SK-N-SH (cell line): ENCODE measurements at regions not wholly inside any gene's neighbourhood (a gene's known extent, or its start where the extent isn't known, plus 50 kb on each side); places are given as distances from the start of the nearest gene placed in this dataset.

Source experiments
- CTCF ChIA-PET: fragments of 300-600, 350-600 bp; formaldehyde crosslinking; extraction: SDS; loops from one replicate; lab custom pipeline; 2021; lab: Yijun Ruan, JAX
- POLR2A ChIA-PET: fragments of 350-600 bp; sonication (Branson Sonifier 250); formaldehyde crosslinking; extraction: SDS; loops from one replicate; lab custom pipeline; 2020; ENCODE audit warnings: antibody characterized with exemption, inconsistent platforms; lab: Yijun Ruan, JAX
- DNase-seq: peaks from one replicate; pipeline ENCODE4 v3.0.0; 2012
- H2AFZ ChIP-seq: fragments of 200-600 bp; sonication (generic); 2 replicates; pipeline ENCODE4 v1.8.1; 2016; ENCODE audit warnings: antibody characterized with exemption, mild to moderate bottlenecking, low read depth
- H3F3A ChIP-seq: fragments of 200-600 bp; sonication (generic); replicated peaks from 2 replicates; pipeline ENCODE3; 2016; ENCODE audit warnings: antibody characterized with exemption, mild to moderate bottlenecking; ENCODE audit not compliant: insufficient read depth
- H3K27ac ChIP-seq, 2 experiments: fragments of 200-500 bp in 1 of 2; fragments of 200-600 bp in 1 of 2; sonication (Bioruptor generic) in 1 of 2; sonication (generic), shearing (Covaris generic) in 1 of 2; 2 replicates each; pipeline versions ENCODE4 v1.5.1 to v1.6.1; 2014 to 2016; ENCODE audit warnings: low read depth in 2 of 2, inconsistent platforms in 1 of 2, low read length in 1 of 2, mild to moderate bottlenecking in 1 of 2, mixed read lengths in 1 of 2
- H3K27me3 ChIP-seq: fragments of 200-600 bp; sonication (generic), shearing (Covaris generic); 2 replicates; pipeline ENCODE4 v1.6.1; 2016; ENCODE audit warnings: mixed run types; ENCODE audit not compliant: insufficient read depth
- H3K36me3 ChIP-seq, 2 experiments: fragments of 200-500 bp in 1 of 2; fragments of 200-600 bp in 1 of 2; sonication (Bioruptor generic) in 1 of 2; sonication (generic) in 1 of 2; replicated peaks in 1 of 2; 2 replicates each; pipeline versions ENCODE3 to v1.5.1; 2014 to 2016; ENCODE audit warnings: low read length in 1 of 2, mild to moderate bottlenecking in 1 of 2; ENCODE audit not compliant: insufficient read depth in 2 of 2, control insufficient read depth in 1 of 2
- H3K4me1 ChIP-seq, 2 experiments: fragments of 200-500 bp in 1 of 2; fragments of 200-600 bp in 1 of 2; sonication (Bioruptor generic) in 1 of 2; sonication (generic), shearing (Covaris generic) in 1 of 2; 2 replicates each; pipeline versions ENCODE4 v1.5.1 to v1.6.1; 2014 to 2016; ENCODE audit warnings: low read depth in 1 of 2, low read length in 1 of 2, mixed run types in 1 of 2; ENCODE audit not compliant: insufficient read depth in 2 of 2, control insufficient read depth in 1 of 2
- H3K4me2 ChIP-seq: fragments of 200-600 bp; sonication (generic), shearing (Covaris generic); 2 replicates; pipeline ENCODE4 v1.6.1; 2017; ENCODE audit warnings: mixed run types
- H3K4me3 ChIP-seq, 2 experiments: fragments of 200-500 bp in 1 of 2; fragments of 200-600 bp in 1 of 2; sonication (Bioruptor generic) in 1 of 2; sonication (generic), shearing (Covaris generic) in 1 of 2; 2 replicates each; pipeline versions ENCODE4 v1.5.1 to v1.8.1; 2014 to 2016; ENCODE audit warnings: low read depth in 2 of 2, inconsistent platforms in 1 of 2, low read length in 1 of 2, mild to moderate bottlenecking in 1 of 2, mixed read lengths in 1 of 2, moderate library complexity in 1 of 2
- H3K79me2 ChIP-seq: fragments of 200-600 bp; sonication (generic); 2 replicates; pipeline ENCODE4 v1.8.1; 2017; ENCODE audit warnings: mild to moderate bottlenecking; ENCODE audit not compliant: insufficient read depth
- H3K9ac ChIP-seq: fragments of 200-600 bp; sonication (generic); 2 replicates; pipeline ENCODE4 v1.6.1; 2017; ENCODE audit warnings: mixed run types
- H3K9me2 ChIP-seq: fragments of 200-600 bp; sonication (generic); 2 replicates; pipeline ENCODE4 v1.6.1; 2017; ENCODE audit warnings: mixed run types
- H3K9me3 ChIP-seq: fragments of 200-600 bp; sonication (generic); 2 replicates; pipeline ENCODE4 v1.6.1; 2017; ENCODE audit warnings: mixed run types, mild to moderate bottlenecking, moderate library complexity
- H4K20me1 ChIP-seq: fragments of 200-600 bp; sonication (generic); 2 replicates; pipeline ENCODE4 v1.6.1; 2017; ENCODE audit warnings: mild to moderate bottlenecking, mixed run types; ENCODE audit not compliant: insufficient read depth
- CHD2 ChIP-seq: fragments of 150-350 bp; IDR thresholded peaks from 2 replicates; pipeline ENCODE4 v1.6.1; 2018; ENCODE audit warnings: low read length; ENCODE audit not compliant: partially characterized antibody
- ELF1 ChIP-seq: IDR thresholded peaks from 2 replicates; pipeline ENCODE4 v1.4.0; 2012
- EP300 ChIP-seq, 2 experiments: IDR thresholded peaks; 2 replicates each; pipeline versions ENCODE4 v1.4.0 to v1.6.1; 2012; ENCODE audit warnings: borderline replicate concordance in 1 of 2, low read depth in 1 of 2, low read length in 1 of 2
- EZH2phosphoT487 ChIP-seq: fragments of 200-600 bp; sonication (generic); IDR thresholded peaks from 2 replicates; pipeline ENCODE4 v1.6.1; 2017; ENCODE audit warnings: low read depth, mixed run types, mild to moderate bottlenecking, antibody characterized with exemption, moderate library complexity, borderline replicate concordance
- FOSL2 ChIP-seq: IDR thresholded peaks from 2 replicates; pipeline ENCODE4 v1.4.0; 2012; ENCODE audit warnings: low read depth, mild to moderate bottlenecking, moderate library complexity, borderline replicate concordance
- GATA2 ChIP-seq: sonication (generic); formaldehyde crosslinking; IDR thresholded peaks from 2 replicates; pipeline ENCODE4 v1.5.0; 2020; ENCODE audit warnings: mild to moderate bottlenecking, missing genetic modification reagents
- JUND ChIP-seq: IDR thresholded peaks from 2 replicates; pipeline ENCODE4 v1.4.0; 2012
- MEF2A ChIP-seq: IDR thresholded peaks from 2 replicates; pipeline ENCODE4 v1.4.0; 2012; ENCODE audit warnings: low read depth, borderline replicate concordance
- NRF1 ChIP-seq: IDR thresholded peaks from 2 replicates; pipeline ENCODE4 v1.6.1; 2012; ENCODE audit warnings: low read depth, mild to moderate bottlenecking, low read length
- POLR2AphosphoS5 ChIP-seq: IDR thresholded peaks from 2 replicates; pipeline ENCODE4 v1.6.1; 2012; ENCODE audit warnings: low read depth, low read length
- RCOR1 ChIP-seq: fragments of 150-350 bp; IDR thresholded peaks from 2 replicates; pipeline ENCODE4 v1.6.1; 2017; ENCODE audit warnings: antibody characterized with exemption, low read length
- RXRA ChIP-seq: IDR thresholded peaks from 2 replicates; pipeline ENCODE4 v1.4.0; 2012; ENCODE audit warnings: low read depth, mild to moderate bottlenecking, borderline replicate concordance
- SMC3 ChIP-seq: IDR thresholded peaks from 2 replicates; pipeline ENCODE4 v1.6.1; 2012; ENCODE audit warnings: low read depth, low read length, improper control_type of control experiment
- TCF12 ChIP-seq: IDR thresholded peaks from 2 replicates; pipeline ENCODE4 v1.4.0; 2012
- TEAD4 ChIP-seq: IDR thresholded peaks from 2 replicates; pipeline ENCODE4 v1.4.0; 2012; ENCODE audit warnings: mild to moderate bottlenecking, borderline replicate concordance; ENCODE audit not compliant: insufficient read depth
- WGBS: methylation state at CpG from one replicate; pipeline ENCODE4 v1.1.6; 2017; ENCODE audit warnings: low lambda C conversion rate; 5-methylcytosine and 5-hydroxymethylcytosine counted together
- TF ChIP-seq, protein P1 (sequence below): fragments of 150-350 bp; IDR thresholded peaks from 2 replicates; pipeline ENCODE4 v1.6.1; 2016; ENCODE audit warnings: mild to moderate bottlenecking, low read depth, low read length
- TF ChIP-seq, protein P2 (sequence below): IDR thresholded peaks from 2 replicates; pipeline ENCODE4; 2012
- TF ChIP-seq, protein P3 (sequence below): IDR thresholded peaks from 2 replicates; pipeline ENCODE4 v1.6.1; 2012; ENCODE audit warnings: mild to moderate bottlenecking, low read depth, low read length, moderate library complexity
- TF ChIP-seq, protein P4 (sequence below): fragments of 200-600 bp; sonication (generic); IDR thresholded peaks from 2 replicates; pipeline ENCODE4 v1.6.1; 2017; ENCODE audit warnings: antibody characterized with exemption, mild to moderate bottlenecking, moderate library complexity

DNA sequence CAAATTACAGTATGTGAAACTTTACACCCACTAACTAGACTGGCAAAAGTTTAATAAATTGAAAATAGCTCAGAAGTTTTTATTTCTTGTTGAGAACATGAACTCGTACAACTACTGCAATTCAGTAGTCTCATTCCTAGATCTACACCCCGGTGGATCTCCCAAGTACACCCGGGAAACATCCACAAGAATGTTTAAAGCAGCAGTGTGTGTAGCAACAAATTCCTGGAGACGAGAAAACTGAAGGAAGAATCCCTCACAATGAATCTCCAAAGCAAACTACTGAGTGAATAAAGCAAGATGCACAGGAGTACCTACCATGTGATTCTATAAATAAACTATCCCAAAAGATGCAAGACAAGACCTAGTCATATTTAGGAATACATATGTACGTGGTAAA, 954.0 kb upstream of the MAP3K7 start:
- POLR2A ChIA-PET: no interaction called here
- H3K4me1 ChIP-seq: no peaks in the 10 kb centered on the region
- WGBS: 0% methylated on average over 5 of the region's 5 CpGs

DNA sequence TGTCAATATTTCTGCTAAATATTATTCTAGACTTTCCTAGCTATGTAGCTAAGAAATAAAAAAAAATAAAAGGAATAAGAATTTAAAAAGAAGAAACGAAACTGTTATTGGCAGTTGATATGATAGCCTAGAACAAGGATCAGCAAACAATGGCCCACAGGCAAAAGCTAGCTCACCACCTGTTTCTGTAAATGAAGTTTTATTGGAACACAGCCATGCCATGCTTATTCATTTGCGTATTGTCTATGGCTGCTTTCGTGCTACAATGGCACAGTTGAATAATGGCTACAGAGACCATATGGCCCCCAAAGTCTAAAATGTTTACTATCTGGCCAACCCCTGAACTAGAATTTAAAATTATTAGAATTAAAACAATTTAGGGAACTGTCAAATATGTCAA, 952.6 kb upstream of the MAP3K7 start:
- ChIA-PET POLR2A (no interaction called here), CTCF (no interaction called here)
- no peaks in the 10 kb centered on the region for H3K36me3 ChIP-seq
- no peak overlapping the region for H2AFZ ChIP-seq
- WGBS: 7% methylated on average over 3 of the region's 3 CpGs
- H3K4me3 ChIP-seq: no peak overlapping the region
- no peaks in the 10 kb centered on the region for H3K27me3 ChIP-seq
- DNase-seq: no peak
- no peaks in the 10 kb centered on the region for H3K9me3 ChIP-seq
- H3K79me2 ChIP-seq: no peaks in the 10 kb centered on the region
- H3K9ac ChIP-seq: no peak overlapping the region
- H4K20me1 ChIP-seq: no peaks in the 10 kb centered on the region
- H3K9me2 ChIP-seq: no peaks in the 10 kb centered on the region; the same call in 1 of the 2 replicates
- no peak overlapping the region for H3K27ac ChIP-seq
- no peak overlapping the region for H3K4me2 ChIP-seq
- H3F3A ChIP-seq: no peaks in the 10 kb centered on the region
- H3K4me1 ChIP-seq: no peaks in the 10 kb centered on the region
- TF ChIP-seq RCOR1 (no peak), RXRA (no peak), JUND (no peak), SMC3 (no peak), CHD2 (no peak), EZH2phosphoT487 (no peak), POLR2AphosphoS5 (no peak), NRF1 (no peak), MEF2A (no peak), EP300 (IDR thresholded peaks at IDR 0.05; ENCODE audit: borderline replicate concordance in 1 of 2, low read depth in 1 of 2, low read length in 1 of 2) (no peak)
- TF ChIP-seq, protein P1, sequence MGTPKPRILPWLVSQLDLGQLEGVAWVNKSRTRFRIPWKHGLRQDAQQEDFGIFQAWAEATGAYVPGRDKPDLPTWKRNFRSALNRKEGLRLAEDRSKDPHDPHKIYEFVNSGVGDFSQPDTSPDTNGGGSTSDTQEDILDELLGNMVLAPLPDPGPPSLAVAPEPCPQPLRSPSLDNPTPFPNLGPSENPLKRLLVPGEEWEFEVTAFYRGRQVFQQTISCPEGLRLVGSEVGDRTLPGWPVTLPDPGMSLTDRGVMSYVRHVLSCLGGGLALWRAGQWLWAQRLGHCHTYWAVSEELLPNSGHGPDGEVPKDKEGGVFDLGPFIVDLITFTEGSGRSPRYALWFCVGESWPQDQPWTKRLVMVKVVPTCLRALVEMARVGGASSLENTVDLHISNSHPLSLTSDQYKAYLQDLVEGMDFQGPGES: no peak
- TF ChIP-seq, protein P2, sequence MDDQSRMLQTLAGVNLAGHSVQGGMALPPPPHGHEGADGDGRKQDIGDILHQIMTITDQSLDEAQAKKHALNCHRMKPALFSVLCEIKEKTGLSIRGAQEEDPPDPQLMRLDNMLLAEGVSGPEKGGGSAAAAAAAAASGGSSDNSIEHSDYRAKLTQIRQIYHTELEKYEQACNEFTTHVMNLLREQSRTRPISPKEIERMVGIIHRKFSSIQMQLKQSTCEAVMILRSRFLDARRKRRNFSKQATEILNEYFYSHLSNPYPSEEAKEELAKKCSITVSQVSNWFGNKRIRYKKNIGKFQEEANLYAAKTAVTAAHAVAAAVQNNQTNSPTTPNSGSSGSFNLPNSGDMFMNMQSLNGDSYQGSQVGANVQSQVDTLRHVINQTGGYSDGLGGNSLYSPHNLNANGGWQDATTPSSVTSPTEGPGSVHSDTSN: no peak
- TF ChIP-seq, protein P3, sequence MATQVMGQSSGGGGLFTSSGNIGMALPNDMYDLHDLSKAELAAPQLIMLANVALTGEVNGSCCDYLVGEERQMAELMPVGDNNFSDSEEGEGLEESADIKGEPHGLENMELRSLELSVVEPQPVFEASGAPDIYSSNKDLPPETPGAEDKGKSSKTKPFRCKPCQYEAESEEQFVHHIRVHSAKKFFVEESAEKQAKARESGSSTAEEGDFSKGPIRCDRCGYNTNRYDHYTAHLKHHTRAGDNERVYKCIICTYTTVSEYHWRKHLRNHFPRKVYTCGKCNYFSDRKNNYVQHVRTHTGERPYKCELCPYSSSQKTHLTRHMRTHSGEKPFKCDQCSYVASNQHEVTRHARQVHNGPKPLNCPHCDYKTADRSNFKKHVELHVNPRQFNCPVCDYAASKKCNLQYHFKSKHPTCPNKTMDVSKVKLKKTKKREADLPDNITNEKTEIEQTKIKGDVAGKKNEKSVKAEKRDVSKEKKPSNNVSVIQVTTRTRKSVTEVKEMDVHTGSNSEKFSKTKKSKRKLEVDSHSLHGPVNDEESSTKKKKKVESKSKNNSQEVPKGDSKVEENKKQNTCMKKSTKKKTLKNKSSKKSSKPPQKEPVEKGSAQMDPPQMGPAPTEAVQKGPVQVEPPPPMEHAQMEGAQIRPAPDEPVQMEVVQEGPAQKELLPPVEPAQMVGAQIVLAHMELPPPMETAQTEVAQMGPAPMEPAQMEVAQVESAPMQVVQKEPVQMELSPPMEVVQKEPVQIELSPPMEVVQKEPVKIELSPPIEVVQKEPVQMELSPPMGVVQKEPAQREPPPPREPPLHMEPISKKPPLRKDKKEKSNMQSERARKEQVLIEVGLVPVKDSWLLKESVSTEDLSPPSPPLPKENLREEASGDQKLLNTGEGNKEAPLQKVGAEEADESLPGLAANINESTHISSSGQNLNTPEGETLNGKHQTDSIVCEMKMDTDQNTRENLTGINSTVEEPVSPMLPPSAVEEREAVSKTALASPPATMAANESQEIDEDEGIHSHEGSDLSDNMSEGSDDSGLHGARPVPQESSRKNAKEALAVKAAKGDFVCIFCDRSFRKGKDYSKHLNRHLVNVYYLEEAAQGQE: no peak
- TF ChIP-seq, protein P4, sequence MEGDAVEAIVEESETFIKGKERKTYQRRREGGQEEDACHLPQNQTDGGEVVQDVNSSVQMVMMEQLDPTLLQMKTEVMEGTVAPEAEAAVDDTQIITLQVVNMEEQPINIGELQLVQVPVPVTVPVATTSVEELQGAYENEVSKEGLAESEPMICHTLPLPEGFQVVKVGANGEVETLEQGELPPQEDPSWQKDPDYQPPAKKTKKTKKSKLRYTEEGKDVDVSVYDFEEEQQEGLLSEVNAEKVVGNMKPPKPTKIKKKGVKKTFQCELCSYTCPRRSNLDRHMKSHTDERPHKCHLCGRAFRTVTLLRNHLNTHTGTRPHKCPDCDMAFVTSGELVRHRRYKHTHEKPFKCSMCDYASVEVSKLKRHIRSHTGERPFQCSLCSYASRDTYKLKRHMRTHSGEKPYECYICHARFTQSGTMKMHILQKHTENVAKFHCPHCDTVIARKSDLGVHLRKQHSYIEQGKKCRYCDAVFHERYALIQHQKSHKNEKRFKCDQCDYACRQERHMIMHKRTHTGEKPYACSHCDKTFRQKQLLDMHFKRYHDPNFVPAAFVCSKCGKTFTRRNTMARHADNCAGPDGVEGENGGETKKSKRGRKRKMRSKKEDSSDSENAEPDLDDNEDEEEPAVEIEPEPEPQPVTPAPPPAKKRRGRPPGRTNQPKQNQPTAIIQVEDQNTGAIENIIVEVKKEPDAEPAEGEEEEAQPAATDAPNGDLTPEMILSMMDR: no peak

More for the DNA sequence above, 954.0 kb upstream of the MAP3K7 start:
- no peaks in the 10 kb centered on the region for H3K79me2 ChIP-seq
- no peaks in the 10 kb centered on the region for H3K9me3 ChIP-seq
- H2AFZ ChIP-seq: no peak overlapping the region
- no peaks in the 10 kb centered on the region for H3F3A ChIP-seq
- CTCF ChIA-PET: no interaction called here
- no peaks in the 10 kb centered on the region; the same call in 1 of the 2 replicates for H3K9me2 ChIP-seq
- no peak overlapping the region for H3K4me3 ChIP-seq
- no peak overlapping the region for H3K9ac ChIP-seq
- no peak for DNase-seq
- TF ChIP-seq GATA2 (no peak), ELF1 (no peak), TEAD4 (no peak), FOSL2 (no peak), MEF2A (no peak), TCF12 (no peak), EP300 (IDR thresholded peaks at IDR 0.05; ENCODE audit: borderline replicate concordance in 1 of 2, low read depth in 1 of 2, low read length in 1 of 2) (no peak)
- TF ChIP-seq, protein P1: no peak
- no peak overlapping the region for H3K4me2 ChIP-seq
- no peaks in the 10 kb centered on the region for H4K20me1 ChIP-seq
- H3K27me3 ChIP-seq: no peaks in the 10 kb centered on the region
- no peaks in the 10 kb centered on the region for H3K36me3 ChIP-seq
- H3K27ac ChIP-seq: no peak overlapping the region
